ENCODE measurements at regions not wholly inside any gene's neighbourhood (a gene's known extent, or its start where the extent isn't known, plus 50 kb on each side); places are given as distances from the start of the nearest gene placed in this dataset.

GRCh38 chr12:4171742-4172141 lies 101.8 kb upstream of the CCND2 start:
- Histone ChIP-seq H3K27ac (ENCODE audit: low read length) (no peak overlapping the region), H3K4me3 (ENCODE audit: low read depth in 2 of 2, low read length in 2 of 2) (no peak overlapping the region), H3K9me3 (ENCODE audit: control insufficient read depth, insufficient read depth, low read depth, low read length) (no peaks in the 10 kb centered on the region), H3K4me1 (ENCODE audit: control insufficient read depth, insufficient read depth, low read length) (no peaks in the 10 kb centered on the region), H3K27me3 (ENCODE audit: control insufficient read depth, insufficient read depth, low read length) (no peaks in the 10 kb centered on the region), H3K36me3 (ENCODE audit: control insufficient read depth, insufficient read depth, low read length) (no peaks in the 10 kb centered on the region)
- TF ChIP-seq TCF7L2 (IDR thresholded peaks at IDR 0.05; ENCODE audit: low read depth, low read length), result no peak
- no peak for TF ChIP-seq CTCF (IDR thresholded peaks at IDR 0.05)
- no peak for TF ChIP-seq REST (IDR thresholded peaks at IDR 0.05; ENCODE audit: insufficient read depth in 1 of 2, low read depth in 2 of 2, low read length in 1 of 2)
- TF ChIP-seq POLR2AphosphoS5 (IDR thresholded peaks at IDR 0.05; ENCODE audit: low read depth, low read length), result no peak
- TF ChIP-seq SIN3A (IDR thresholded peaks at IDR 0.05; ENCODE audit: borderline replicate concordance, insufficient read depth, low read depth, low read length), result no peak
- DNase-seq (ENCODE audit: low read depth, low spot score) (no peak), ATAC-seq (no peak)
- intact Hi-C loops (cut with micrococcal nuclease; ENCODE audit: unreplicated experiment), result no loop called here
- ChIA-PET CTCF (no interaction called here), POLR2A (no interaction called here)
- in situ Hi-C loops (cut with HindIII; ENCODE audit: low pct_unique_long_range_greater_than_20kb, low sequenced_read_pairs), result no loop called here
- BruUV-seq (replicated peaks), result no TSS peak

GRCh38 chr12:4169959-4170358 lies 103.6 kb upstream of the CCND2 start:
- H3K36me3 ChIP-seq (ENCODE audit: control insufficient read depth, insufficient read depth, low read length), result no peaks in the 10 kb centered on the region
- H3K9me3 ChIP-seq (ENCODE audit: control insufficient read depth, insufficient read depth, low read depth, low read length), result no peaks in the 10 kb centered on the region
- no peaks in the 10 kb centered on the region for H3K4me1 ChIP-seq (ENCODE audit: control insufficient read depth, insufficient read depth, low read length)
- no peak overlapping the region for H3K27ac ChIP-seq (ENCODE audit: low read length)
- intact Hi-C loops (cut with micrococcal nuclease; ENCODE audit: unreplicated experiment) (no loop called here), in situ Hi-C loops (cut with HindIII; ENCODE audit: low pct_unique_long_range_greater_than_20kb, low sequenced_read_pairs) (no loop called here)
- ATAC-seq (no peak), DNase-seq (ENCODE audit: low read depth, low spot score) (no peak)
- TF ChIP-seq REST (IDR thresholded peaks at IDR 0.05; ENCODE audit: insufficient read depth in 1 of 2, low read depth in 2 of 2, low read length in 1 of 2) (no peak), CTCF (IDR thresholded peaks at IDR 0.05) (no peak), TCF7L2 (IDR thresholded peaks at IDR 0.05; ENCODE audit: low read depth, low read length) (no peak), POLR2AphosphoS5 (IDR thresholded peaks at IDR 0.05; ENCODE audit: low read depth, low read length) (no peak), SIN3A (IDR thresholded peaks at IDR 0.05; ENCODE audit: borderline replicate concordance, insufficient read depth, low read depth, low read length) (no peak)
- H3K4me3 ChIP-seq (ENCODE audit: low read depth in 2 of 2, low read length in 2 of 2), result no peak overlapping the region
- CTCF ChIA-PET, result no interaction called here
- H3K27me3 ChIP-seq (ENCODE audit: control insufficient read depth, insufficient read depth, low read length), result no peaks in the 10 kb centered on the region
- POLR2A ChIA-PET, result no interaction called here
- no TSS peak for BruUV-seq (replicated peaks)
